WTC11 (cell line): ENCODE measurements at regions not wholly inside any gene's neighbourhood (a gene's known extent, or its start where the extent isn't known, plus 50 kb on each side); places are given as distances from the start of the nearest gene placed in this dataset.

Source experiments
- ATAC-seq: fragments of 200-7000 bp; cut with Tn5 transposase; 2 replicates; pipeline ENCODE4 v1.10.0; 2021; ENCODE audit warnings: mild to moderate bottlenecking, moderate library complexity
- CTCF ChIA-PET: fragments of 300-600 bp; sonication (Branson Sonifier 250); formaldehyde crosslinking; loops from one replicate; lab custom pipeline; 2021; ENCODE audit warnings: antibody characterized with exemption; lab: Charles Lee
- POLR2A ChIA-PET: fragments of 350-600 bp; sonication (Branson Sonifier 250); formaldehyde crosslinking; loops from one replicate; lab custom pipeline; 2021; ENCODE audit warnings: antibody characterized with exemption; lab: Charles Lee
- DNase-seq: peaks from one replicate; pipeline ENCODE4 v3.0.0; 2021; ENCODE audit warnings: low spot score
- H3K27ac Mint-ChIP-seq: 2 replicates; pipeline ENCODE4 v1.8.0; 2021; ENCODE audit warnings: mixed read lengths
- H3K27me3 Mint-ChIP-seq: 2 replicates; pipeline ENCODE4 v1.8.0; 2021; ENCODE audit warnings: low read depth, mild to moderate bottlenecking, moderate library complexity, mixed read lengths
- H3K36me3 Mint-ChIP-seq: 2 replicates; pipeline ENCODE4 v1.8.0; 2021; ENCODE audit warnings: mixed read lengths
- H3K4me1 Mint-ChIP-seq: 2 replicates; pipeline ENCODE4 v1.8.0; 2022; ENCODE audit warnings: mixed read lengths
- H3K4me3 Mint-ChIP-seq: 2 replicates; pipeline ENCODE4 v1.8.0; 2021; ENCODE audit warnings: mild to moderate bottlenecking, moderate library complexity, mixed read lengths
- H3K9me3 Mint-ChIP-seq: 2 replicates; pipeline ENCODE4 v1.8.0; 2021; ENCODE audit warnings: mixed read lengths
- ARID4B ChIP-seq: sonication (generic); formaldehyde crosslinking; IDR thresholded peaks from 2 replicates; pipeline ENCODE4 v1.8.0; 2023; ENCODE audit warnings: missing genetic modification reagents, mild to moderate bottlenecking, borderline replicate concordance
- E2F4 ChIP-seq: sonication (generic); formaldehyde crosslinking; IDR thresholded peaks from 2 replicates; pipeline ENCODE4 v1.8.1; 2022; ENCODE audit warnings: low read depth, mild to moderate bottlenecking, moderate library complexity, missing genetic modification reagents, borderline replicate concordance
- EMX1 ChIP-seq: fragments of 250-450 bp; sonication (Bioruptor Pico); IDR thresholded peaks from 2 replicates; pipeline ENCODE4 v1.8.0; 2021; ENCODE audit warnings: mild to moderate bottlenecking
- ESRRA ChIP-seq: sonication (generic); formaldehyde crosslinking; IDR thresholded peaks from 2 replicates; pipeline ENCODE4 v1.8.1; 2022; ENCODE audit warnings: mild to moderate bottlenecking, missing genetic modification reagents, borderline replicate concordance
- FOXJ3 ChIP-seq: sonication (generic); formaldehyde crosslinking; IDR thresholded peaks from 2 replicates; pipeline ENCODE4 v1.9.0; 2021; ENCODE audit warnings: missing genetic modification reagents, mild to moderate bottlenecking, borderline replicate concordance
- FOXK1 ChIP-seq: sonication (generic); formaldehyde crosslinking; IDR thresholded peaks from 2 replicates; pipeline ENCODE4 v1.8.0; 2022; ENCODE audit warnings: mild to moderate bottlenecking, moderate library complexity, missing genetic modification reagents
- GRHL2 ChIP-seq: fragments of 250-450 bp; sonication (Bioruptor Pico); IDR thresholded peaks from 2 replicates; pipeline ENCODE4 v1.8.0; 2022; ENCODE audit warnings: mild to moderate bottlenecking, moderate library complexity; ENCODE audit not compliant: insufficient replicate concordance, severe bottlenecking
- IRF1 ChIP-seq: sonication (generic); formaldehyde crosslinking; IDR thresholded peaks from 2 replicates; pipeline ENCODE4 v1.8.0; 2023; ENCODE audit warnings: missing genetic modification reagents
- KAT7 ChIP-seq: sonication (generic); formaldehyde crosslinking; IDR thresholded peaks from 2 replicates; pipeline ENCODE4 v1.8.1; 2023; ENCODE audit warnings: missing genetic modification reagents, mild to moderate bottlenecking, borderline replicate concordance
- NR1H2 ChIP-seq: sonication (generic); formaldehyde crosslinking; IDR thresholded peaks from 2 replicates; pipeline ENCODE4 v1.9.0; 2021; ENCODE audit warnings: mild to moderate bottlenecking, moderate library complexity, missing genetic modification reagents
- OVOL2 ChIP-seq: fragments of 250-450 bp; sonication (Bioruptor Pico); IDR thresholded peaks from 2 replicates; pipeline ENCODE4 v1.9.0; 2021; ENCODE audit warnings: mild to moderate bottlenecking, borderline replicate concordance
- PREB ChIP-seq: sonication (generic); formaldehyde crosslinking; IDR thresholded peaks from 2 replicates; pipeline ENCODE4 v1.8.1; 2022; ENCODE audit warnings: mild to moderate bottlenecking, missing genetic modification reagents, moderate library complexity, borderline replicate concordance
- SP1 ChIP-seq: sonication (generic); formaldehyde crosslinking; conservative IDR thresholded peaks from 2 replicates; pipeline ENCODE4 v1.8.1; 2022; ENCODE audit warnings: missing genetic modification reagents
- TEAD4 ChIP-seq: sonication (generic); formaldehyde crosslinking; IDR thresholded peaks from 2 replicates; pipeline ENCODE4 v1.8.0; 2022; ENCODE audit warnings: mild to moderate bottlenecking, missing genetic modification reagents
- ZNF512 ChIP-seq: sonication (generic); formaldehyde crosslinking; IDR thresholded peaks from 2 replicates; pipeline ENCODE4 v1.8.1; 2022; ENCODE audit warnings: missing genetic modification reagents, borderline replicate concordance

GRCh38 chr6:21437581-21437980, 156.0 kb upstream of the SOX4 start (continued):
- TF ChIP-seq ARID4B (CRISPR knock-in tag), result no peak
- TF ChIP-seq GRHL2, result no peak
- TF ChIP-seq EMX1, result no peak
- TF ChIP-seq FOXJ3 (CRISPR knock-in tag), result no peak
- no peak for TF ChIP-seq KAT7
- TF ChIP-seq NR1H2 (CRISPR knock-in tag), result no peak
- no peak for TF ChIP-seq ESRRA (CRISPR knock-in tag)
- TF ChIP-seq E2F4 (CRISPR knock-in tag), result no peak
- no peak for TF ChIP-seq PREB (CRISPR knock-in tag)
- no peak for TF ChIP-seq OVOL2
- TF ChIP-seq ZNF512 (CRISPR knock-in tag), result no peak
- no peak for TF ChIP-seq FOXK1

GRCh38 chr6:21438237-21438985, 155.1 kb upstream of the SOX4 start:
- H3K4me3 Mint-ChIP-seq, result no peak overlapping the region
- H3K27me3 Mint-ChIP-seq, result no peaks in the 10 kb centered on the region
- ATAC-seq (no peak), DNase-seq (no peak)
- ChIA-PET POLR2A (no interaction called here), CTCF (no interaction called here)
- no peaks in the 10 kb centered on the region for H3K36me3 Mint-ChIP-seq
- no peak overlapping the region for H3K27ac Mint-ChIP-seq
- H3K9me3 Mint-ChIP-seq, result peaks cover 8% of the 10 kb centered on the region
- TF ChIP-seq PREB (CRISPR knock-in tag) (no peak), SP1 (CRISPR knock-in tag) (no peak), TEAD4 (CRISPR knock-in tag) (no peak), IRF1 (CRISPR knock-in tag) (no peak), ZNF512 (CRISPR knock-in tag) (no peak)
- H3K4me1 Mint-ChIP-seq, result peaks cover 18% of the 10 kb centered on the region
